ENCODE measurements at regions not wholly inside any gene's neighbourhood (a gene's known extent, or its start where the extent isn't known, plus 50 kb on each side); places are given as distances from the start of the nearest gene placed in this dataset.

DNA sequence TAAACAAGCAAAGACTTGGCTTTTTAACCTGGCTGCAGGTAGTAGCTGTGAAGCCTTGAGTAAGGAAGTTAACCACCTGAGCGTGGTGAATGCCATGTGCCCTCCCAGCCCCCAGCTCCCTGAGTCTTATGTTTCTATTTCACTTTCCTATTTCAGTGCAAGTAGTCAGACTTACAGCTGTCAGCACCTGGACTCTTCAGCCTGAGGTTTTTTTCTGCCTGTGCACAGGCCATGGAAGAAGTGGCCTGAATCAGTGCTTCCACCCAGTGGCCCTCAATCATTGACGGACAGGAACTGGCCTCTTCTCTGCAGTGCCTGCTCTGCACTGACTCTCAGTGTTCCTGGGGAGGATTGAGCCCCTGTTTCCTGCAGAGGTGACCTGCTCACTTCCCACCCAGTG is 796.4 kb downstream of the MED13L start:
- TF ChIP-seq, protein P1, sequence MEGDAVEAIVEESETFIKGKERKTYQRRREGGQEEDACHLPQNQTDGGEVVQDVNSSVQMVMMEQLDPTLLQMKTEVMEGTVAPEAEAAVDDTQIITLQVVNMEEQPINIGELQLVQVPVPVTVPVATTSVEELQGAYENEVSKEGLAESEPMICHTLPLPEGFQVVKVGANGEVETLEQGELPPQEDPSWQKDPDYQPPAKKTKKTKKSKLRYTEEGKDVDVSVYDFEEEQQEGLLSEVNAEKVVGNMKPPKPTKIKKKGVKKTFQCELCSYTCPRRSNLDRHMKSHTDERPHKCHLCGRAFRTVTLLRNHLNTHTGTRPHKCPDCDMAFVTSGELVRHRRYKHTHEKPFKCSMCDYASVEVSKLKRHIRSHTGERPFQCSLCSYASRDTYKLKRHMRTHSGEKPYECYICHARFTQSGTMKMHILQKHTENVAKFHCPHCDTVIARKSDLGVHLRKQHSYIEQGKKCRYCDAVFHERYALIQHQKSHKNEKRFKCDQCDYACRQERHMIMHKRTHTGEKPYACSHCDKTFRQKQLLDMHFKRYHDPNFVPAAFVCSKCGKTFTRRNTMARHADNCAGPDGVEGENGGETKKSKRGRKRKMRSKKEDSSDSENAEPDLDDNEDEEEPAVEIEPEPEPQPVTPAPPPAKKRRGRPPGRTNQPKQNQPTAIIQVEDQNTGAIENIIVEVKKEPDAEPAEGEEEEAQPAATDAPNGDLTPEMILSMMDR (IDR thresholded peaks at IDR 0.05 in 4 of 5, conservative IDR thresholded peaks at IDR 0.05 in 1 of 5): no peak
- no peak for TF ChIP-seq POLR2A (IDR thresholded peaks at IDR 0.05)

Measured in gastrocnemius medialis (tissue), 4 donors.